ENCODE measurements at regions not wholly inside any gene's neighbourhood (a gene's known extent, or its start where the extent isn't known, plus 50 kb on each side); places are given as distances from the start of the nearest gene placed in this dataset.

- DNase-seq = no peak
Observed at GRCh38 chr2:19675856-19676460, 225.8 kb downstream of the TTC32 start.

GRCh38 chr2:19675003-19675629 lies 226.7 kb downstream of the TTC32 start:
- DNase-seq = no peak

- DNase-seq = no peak
Observed at GRCh38 chr2:19674051-19675002, 227.5 kb downstream of the TTC32 start.

- DNase-seq = no peak
Observed at GRCh38 chr2:19673213-19673791, 228.5 kb downstream of the TTC32 start.

- DNase-seq = no peak
Observed at GRCh38 chr2:19671916-19672315, 229.9 kb downstream of the TTC32 start.

GRCh38 chr2:19671311-19671710 lies 230.5 kb downstream of the TTC32 start:
- no peak for DNase-seq

GRCh38 chr2:19670303-19670702 lies 231.5 kb downstream of the TTC32 start:
- no peak for DNase-seq

- no peak for DNase-seq
Observed at GRCh38 chr2:19669559-19669958, 232.2 kb downstream of the TTC32 start.

GRCh38 chr2:19669126-19669525 lies 232.7 kb downstream of the TTC32 start:
- DNase-seq = no peak

- DNase-seq = no peak
Observed at GRCh38 chr2:19667536-19667949, 234.2 kb downstream of the TTC32 start.

- DNase-seq = no peak
Observed at GRCh38 chr2:19667085-19667484, 234.7 kb downstream of the TTC32 start.

GRCh38 chr2:19664646-19665045 lies 237.1 kb downstream of the TTC32 start:
- no peak for DNase-seq

- DNase-seq = no peak
Observed at GRCh38 chr2:19659024-19659792, 242.6 kb downstream of the TTC32 start.

- no peak for DNase-seq
Observed at GRCh38 chr2:19656011-19656410, 245.8 kb downstream of the TTC32 start.

GRCh38 chr2:19654310-19655090 lies 247.3 kb downstream of the TTC32 start:
- no peak for DNase-seq

- no peak for DNase-seq
Observed at GRCh38 chr2:19653509-19653908, 248.3 kb downstream of the TTC32 start.

GRCh38 chr2:19652811-19653210 lies 249.0 kb downstream of the TTC32 start:
- DNase-seq = no peak

- no peak for DNase-seq
Observed at GRCh38 chr2:19651466-19651865, 250.3 kb downstream of the TTC32 start.

GRCh38 chr2:19649785-19650380 lies 251.9 kb downstream of the TTC32 start:
- no peak for DNase-seq

GRCh38 chr2:19649142-19649541 lies 252.6 kb downstream of the TTC32 start:
- no peak for DNase-seq

GRCh38 chr2:19648583-19648982 lies 253.2 kb downstream of the TTC32 start:
- no peak for DNase-seq

Measured in CD4-positive, alpha-beta T cell treated with Interleukin-10 for 1 hour (primary cell).